H9 (cell line): ENCODE measurements at regions not wholly inside any gene's neighbourhood (a gene's known extent, or its start where the extent isn't known, plus 50 kb on each side); places are given as distances from the start of the nearest gene placed in this dataset.

ENCODE experiments used
- DNase-seq: peaks from one replicate; pipeline ENCODE4 v3.0.0-alpha.2; 2017
- H2AFZ ChIP-seq: one replicate; pipeline ENCODE4 v1.6.1; 2013; ENCODE audit warnings: mild to moderate bottlenecking, low read length, control low read depth, moderate library complexity
- H2AK5ac ChIP-seq: 2 replicates; pipeline ENCODE4 v1.6.1; 2013; ENCODE audit warnings: low read length, control low read depth, mixed read lengths; ENCODE audit not compliant: insufficient read length
- H2BK120ac ChIP-seq: one replicate; pipeline ENCODE4 v1.6.1; 2013; ENCODE audit warnings: low read depth, mild to moderate bottlenecking, low read length, control low read depth, inconsistent platforms; ENCODE audit not compliant: poor library complexity, severe bottlenecking
- H2BK12ac ChIP-seq: 2 replicates; pipeline ENCODE4 v1.6.1; 2013; ENCODE audit warnings: low read length, control low read depth, mixed read lengths, low read depth; ENCODE audit not compliant: insufficient read length
- H2BK15ac ChIP-seq: 2 replicates; pipeline ENCODE4 v1.6.1; 2013; ENCODE audit warnings: low read depth, low read length, control low read depth
- H2BK20ac ChIP-seq: one replicate; pipeline ENCODE4 v1.6.1; 2013; ENCODE audit warnings: low read depth, mild to moderate bottlenecking, low read length, control low read depth, inconsistent platforms; ENCODE audit not compliant: poor library complexity, severe bottlenecking
- H2BK5ac ChIP-seq: 2 replicates; pipeline ENCODE4 v1.6.1; 2013; ENCODE audit warnings: low read length, control low read depth, mixed read lengths; ENCODE audit not compliant: insufficient read length
- H3K14ac ChIP-seq: 2 replicates; pipeline ENCODE4 v1.6.1; 2013; ENCODE audit warnings: low read length, control low read depth; ENCODE audit not compliant: insufficient read depth
- H3K18ac ChIP-seq: 2 replicates; pipeline ENCODE4 v1.6.1; 2013; ENCODE audit warnings: low read depth, mild to moderate bottlenecking, mixed read lengths, low read length, control low read depth; ENCODE audit not compliant: insufficient read length
- H3K23ac ChIP-seq: 2 replicates; pipeline ENCODE4 v1.6.1; 2013; ENCODE audit warnings: low read length, control low read depth, mixed read lengths, low read depth; ENCODE audit not compliant: insufficient read length
- H3K23me2 ChIP-seq: 2 replicates; pipeline ENCODE4 v1.6.1; 2013; ENCODE audit warnings: low read depth, mild to moderate bottlenecking, mixed read lengths, low read length, control low read depth; ENCODE audit not compliant: insufficient read length, poor library complexity, severe bottlenecking
- H3K27ac ChIP-seq: 2 replicates; pipeline ENCODE4 v1.5.1; 2013; ENCODE audit warnings: low read length, control low read depth, mixed read lengths, low read depth; ENCODE audit not compliant: insufficient read length
- H3K27me3 ChIP-seq: 2 replicates; pipeline ENCODE4 v1.6.1; 2013; ENCODE audit warnings: low read length, control low read depth, inconsistent platforms; ENCODE audit not compliant: insufficient read depth
- H3K4ac ChIP-seq: 2 replicates; pipeline ENCODE4 v1.6.1; 2013; ENCODE audit warnings: low read depth, mild to moderate bottlenecking, control low read depth, inconsistent platforms, low read length, moderate library complexity
- H3K4me1 ChIP-seq: 2 replicates; pipeline ENCODE4 v1.6.1; 2013; ENCODE audit warnings: low read length, control low read depth, inconsistent platforms; ENCODE audit not compliant: insufficient read depth
- H3K4me2 ChIP-seq: 2 replicates; pipeline ENCODE4 v1.6.1; 2013; ENCODE audit warnings: low read length, control low read depth, mixed read lengths; ENCODE audit not compliant: insufficient read length, insufficient read depth
- H3K56ac ChIP-seq: 2 replicates; pipeline ENCODE4 v1.6.1; 2013; ENCODE audit warnings: low read depth, mild to moderate bottlenecking, mixed read lengths, low read length, control low read depth; ENCODE audit not compliant: insufficient read length
- H3K79me1 ChIP-seq: 2 replicates; pipeline ENCODE4 v1.6.1; 2013; ENCODE audit warnings: low read depth, mild to moderate bottlenecking, moderate library complexity, low read length, control low read depth, inconsistent platforms; ENCODE audit not compliant: insufficient read depth, poor library complexity, severe bottlenecking
- H3K79me2 ChIP-seq: 2 replicates; pipeline ENCODE4 v1.6.1; 2013; ENCODE audit warnings: low read length, control low read depth, inconsistent platforms; ENCODE audit not compliant: insufficient read depth
- H3K9ac ChIP-seq: 2 replicates; pipeline ENCODE4 v1.6.1; 2013; ENCODE audit warnings: low read length, control low read depth, mixed read lengths; ENCODE audit not compliant: insufficient read length; ENCODE audit errors: extremely low read depth
- H3K9me3 ChIP-seq: one replicate; pipeline ENCODE4 v1.6.1; 2013; ENCODE audit warnings: low read depth, low read length, inconsistent platforms; ENCODE audit not compliant: control insufficient read depth
- H3T11ph ChIP-seq: one replicate; pipeline ENCODE4 v1.6.1; 2013; ENCODE audit warnings: mild to moderate bottlenecking, low read length, control low read depth, inconsistent platforms
- H4K20me1 ChIP-seq: one replicate; pipeline ENCODE4 v1.6.1; 2013; ENCODE audit not compliant: control insufficient read depth, insufficient read length, insufficient read depth
- H4K5ac ChIP-seq: 2 replicates; pipeline ENCODE4 v1.6.1; 2013; ENCODE audit warnings: low read depth, mild to moderate bottlenecking, mixed read lengths, low read length, control low read depth; ENCODE audit not compliant: insufficient read length
- H4K8ac ChIP-seq: replicated peaks from 2 replicates; pipeline ENCODE4 v1.6.1; 2013; ENCODE audit warnings: low read length, control low read depth, mixed read lengths, low read depth; ENCODE audit not compliant: insufficient read length
- H4K91ac ChIP-seq: 2 replicates; pipeline ENCODE4 v1.6.1; 2013; ENCODE audit warnings: low read depth, mild to moderate bottlenecking, moderate library complexity, mixed read lengths, low read length, control low read depth; ENCODE audit not compliant: insufficient read length
- H3K27ac Mint-ChIP-seq, 3 experiments: 2 replicates in 2 of 3; 3 replicates in 1 of 3; pipeline ENCODE4 v1.8.0; 2020 to 2021; ENCODE audit warnings: mixed read lengths in 3 of 3, mild to moderate bottlenecking in 1 of 3, moderate library complexity in 1 of 3
- H3K27me3 Mint-ChIP-seq: 2 replicates; pipeline ENCODE4 v1.8.0; 2021; ENCODE audit warnings: low read depth, mild to moderate bottlenecking, moderate library complexity, mixed read lengths
- H3K36me3 Mint-ChIP-seq, 3 experiments: 2 replicates in 2 of 3; 3 replicates in 1 of 3; pipeline ENCODE4 v1.8.0; 2020 to 2021; ENCODE audit warnings: low read depth in 3 of 3, mixed read lengths in 3 of 3; ENCODE audit not compliant: insufficient read depth in 1 of 3
- H3K4me1 Mint-ChIP-seq, 2 experiments: 2 replicates each; pipeline ENCODE4 v1.8.0; 2020; ENCODE audit warnings: mixed read lengths in 2 of 2
- H3K4me3 Mint-ChIP-seq, 2 experiments: 2 replicates in 1 of 2; 3 replicates in 1 of 2; pipeline ENCODE4 v1.8.0; 2020 to 2021; ENCODE audit warnings: mild to moderate bottlenecking in 2 of 2, mixed read lengths in 2 of 2, moderate library complexity in 1 of 2
- H3K9me3 Mint-ChIP-seq, 2 experiments: 2 replicates in 1 of 2; 3 replicates in 1 of 2; pipeline ENCODE4 v1.8.0; 2020; ENCODE audit warnings: mild to moderate bottlenecking in 2 of 2, mixed read lengths in 2 of 2, moderate library complexity in 1 of 2
- WGBS: extraction: QIAGEN DNeasy Blood & Tissue Kit; methylation state at CpG from one replicate; pipeline ENCODE4 v1.1.7; 2013; ENCODE audit warnings: missing lambda C conversion rate, low lambda C conversion rate, mixed read lengths; ENCODE audit not compliant: insufficient read length; ENCODE audit errors: extremely low coverage; 5-methylcytosine and 5-hydroxymethylcytosine counted together
- TF ChIP-seq, protein P1 (sequence below): fragments of 200-600 bp; sonication (generic); conservative IDR thresholded peaks from 3 replicates; pipeline ENCODE4 v1.8.0; 2021; ENCODE audit warnings: antibody characterized with exemption, mild to moderate bottlenecking

DNA sequence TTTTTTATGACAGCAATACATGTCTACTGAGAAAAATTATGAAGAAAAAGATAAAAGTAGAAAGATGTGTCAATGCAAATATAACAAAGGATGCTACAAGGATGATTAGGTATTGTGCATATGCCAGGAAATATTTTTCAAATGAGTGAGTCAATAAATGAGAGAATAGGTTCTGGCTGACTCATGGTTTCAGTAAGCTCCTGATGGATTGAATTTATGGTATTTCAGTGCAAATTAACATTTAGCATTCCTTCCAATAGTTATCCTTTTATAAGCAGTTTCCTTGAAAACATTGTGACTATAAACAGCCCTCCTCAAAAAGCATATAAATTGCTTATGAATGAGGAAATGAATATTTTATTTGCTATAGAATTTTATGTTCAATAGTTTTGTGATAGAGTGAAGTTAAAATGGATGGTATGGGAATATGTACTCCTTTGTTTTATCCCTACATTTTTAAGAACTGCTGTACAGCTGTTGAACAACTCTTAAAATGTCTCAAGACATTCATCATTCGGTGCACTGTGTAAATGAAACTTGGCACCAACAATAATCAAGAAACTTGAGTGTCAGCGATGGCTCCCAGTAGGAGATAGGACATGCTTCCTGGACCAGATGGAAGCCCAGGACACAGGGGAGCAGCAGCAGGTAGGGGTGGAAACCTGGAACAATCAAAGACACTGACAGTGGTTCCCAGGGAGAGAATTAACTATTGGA, 144.7 kb downstream of the PMAIP1 start:
- no peak overlapping the region for H4K8ac ChIP-seq
- H3K27me3 ChIP-seq = no peaks in the 10 kb centered on the region
- Mint-ChIP-seq H3K27me3 (no peaks in the 10 kb centered on the region), H3K4me1 (peaks cover 2 to 5% of the 10 kb centered on the region in 2 experiments; a peak in 1 of 4 replicates), H3K36me3 (peaks cover 0 to 3% (median 0%) of the 10 kb centered on the region in 3 experiments; a peak in 1 of 7 replicates), H3K4me3 (no peak overlapping the region), H3K27ac (no peak overlapping the region), H3K9me3 (peaks cover 0 to 3% of the 10 kb centered on the region in 2 experiments; a peak in 1 of 5 replicates)
- H3K79me1 ChIP-seq = no peaks in the 10 kb centered on the region
- no peak overlapping the region for H2AFZ ChIP-seq
- H4K91ac ChIP-seq = no peak overlapping the region
- H3K9ac ChIP-seq = no peak overlapping the region
- TF ChIP-seq, protein P1, sequence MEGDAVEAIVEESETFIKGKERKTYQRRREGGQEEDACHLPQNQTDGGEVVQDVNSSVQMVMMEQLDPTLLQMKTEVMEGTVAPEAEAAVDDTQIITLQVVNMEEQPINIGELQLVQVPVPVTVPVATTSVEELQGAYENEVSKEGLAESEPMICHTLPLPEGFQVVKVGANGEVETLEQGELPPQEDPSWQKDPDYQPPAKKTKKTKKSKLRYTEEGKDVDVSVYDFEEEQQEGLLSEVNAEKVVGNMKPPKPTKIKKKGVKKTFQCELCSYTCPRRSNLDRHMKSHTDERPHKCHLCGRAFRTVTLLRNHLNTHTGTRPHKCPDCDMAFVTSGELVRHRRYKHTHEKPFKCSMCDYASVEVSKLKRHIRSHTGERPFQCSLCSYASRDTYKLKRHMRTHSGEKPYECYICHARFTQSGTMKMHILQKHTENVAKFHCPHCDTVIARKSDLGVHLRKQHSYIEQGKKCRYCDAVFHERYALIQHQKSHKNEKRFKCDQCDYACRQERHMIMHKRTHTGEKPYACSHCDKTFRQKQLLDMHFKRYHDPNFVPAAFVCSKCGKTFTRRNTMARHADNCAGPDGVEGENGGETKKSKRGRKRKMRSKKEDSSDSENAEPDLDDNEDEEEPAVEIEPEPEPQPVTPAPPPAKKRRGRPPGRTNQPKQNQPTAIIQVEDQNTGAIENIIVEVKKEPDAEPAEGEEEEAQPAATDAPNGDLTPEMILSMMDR = no peak
- H3K23me2 ChIP-seq = no peaks in the 10 kb centered on the region
- no peak overlapping the region for H3K56ac ChIP-seq
- no peak overlapping the region for H3T11ph ChIP-seq
- no peak overlapping the region for H3K14ac ChIP-seq
- no peak for DNase-seq
- no peaks in the 10 kb centered on the region for H3K9me3 ChIP-seq
- no peak overlapping the region for H3K18ac ChIP-seq
- H3K79me2 ChIP-seq = no peaks in the 10 kb centered on the region
- no peaks in the 10 kb centered on the region for H3K4me1 ChIP-seq
- H4K5ac ChIP-seq = no peak overlapping the region
- no peak overlapping the region for H2BK15ac ChIP-seq
- H3K4ac ChIP-seq = no peak overlapping the region
- H2BK120ac ChIP-seq = no peak overlapping the region
- H3K23ac ChIP-seq = no peak overlapping the region
- no CpG with 5 or more reads among the region's 2 CpGs for WGBS
- H2BK5ac ChIP-seq = no peak overlapping the region
- no peak overlapping the region for H2AK5ac ChIP-seq
- H2BK20ac ChIP-seq = no peak overlapping the region
- H4K20me1 ChIP-seq = no peaks in the 10 kb centered on the region
- H3K27ac ChIP-seq = no peak overlapping the region
- no peak overlapping the region for H3K4me2 ChIP-seq
- no peak overlapping the region for H2BK12ac ChIP-seq
